HCT116 (cell line): ENCODE measurements at regions not wholly inside any gene's neighbourhood (a gene's known extent, or its start where the extent isn't known, plus 50 kb on each side); places are given as distances from the start of the nearest gene placed in this dataset.

Experiments
- ATAC-seq: fragments of 200-7000 bp; cut with Tn5 transposase; 2 replicates; pipeline ENCODE4 v1.9.1; 2020; ENCODE audit warnings: mild to moderate bottlenecking, moderate library complexity
- BruUV-seq: library from RNA; stranded (reverse); fragments of 400-500 nt; replicated peaks from 2 replicates; lab custom pipeline; 2021; lab: Mats Ljungman, UMichigan
- CTCF ChIA-PET: fragments of 300-600 bp; sonication (Branson Sonifier 250); formaldehyde crosslinking; loops from one replicate; lab custom pipeline; 2021; ENCODE audit warnings: antibody characterized with exemption; lab: Charles Lee
- POLR2A ChIA-PET: fragments of 300-600, 350-600 bp; sonication (Branson Sonifier 250); formaldehyde crosslinking; loops from one replicate; lab custom pipeline; 2021; ENCODE audit warnings: antibody characterized with exemption; lab: Charles Lee
- RAD21 ChIA-PET, 2 experiments: fragments of 300-600 bp; sonication (Branson Sonifier 250); formaldehyde crosslinking; loops; one replicate each; lab custom pipeline; 2023; ENCODE audit warnings: low total read pairs in 2 of 2; ENCODE audit not compliant: uncharacterized antibody in 2 of 2, unreplicated experiment in 2 of 2, low non-redundant PET in 1 of 2; lab: Charles Lee
- DNase-seq: peaks from one replicate; pipeline ENCODE4 v3.0.0-alpha.2; 2010; ENCODE audit warnings: low read depth, low spot score
- H2AFZ ChIP-seq: fragments of 200-600 bp; shearing (Covaris generic), sonication (generic); 2 replicates; pipeline ENCODE4 v1.6.1; 2017; ENCODE audit warnings: low read depth, mixed run types, mixed read lengths, antibody characterized with exemption, low read length; ENCODE audit not compliant: poor library complexity, severe bottlenecking
- H3K27ac ChIP-seq: 2 replicates; pipeline ENCODE4 v1.5.1; 2012; ENCODE audit warnings: low read depth, low read length
- H3K27me3 ChIP-seq: fragments of 200-600 bp; sonication (generic); 2 replicates; pipeline ENCODE4 v1.6.1; 2016; ENCODE audit warnings: mixed run types, low read length, mixed read lengths; ENCODE audit not compliant: insufficient read depth
- H3K36me3 ChIP-seq, 2 experiments: fragments of 200-500 bp in 1 of 2; fragments of 200-600 bp in 1 of 2; sonication (Bioruptor generic) in 1 of 2; sonication (generic) in 1 of 2; 2 replicates each; pipeline versions ENCODE4 v1.5.1 to v1.6.1; 2014 to 2016; ENCODE audit warnings: low read length in 2 of 2, inconsistent platforms in 1 of 2, mixed read lengths in 1 of 2, mixed run types in 1 of 2; ENCODE audit not compliant: insufficient read depth in 2 of 2, control insufficient read depth in 1 of 2
- H3K4me1 ChIP-seq, 2 experiments: fragments of 200-600 bp in 1 of 2; sonication (generic) in 1 of 2; 2 replicates each; pipeline versions ENCODE4 v1.5.1 to v1.6.1; 2012 to 2017; ENCODE audit warnings: low read length in 2 of 2, inconsistent platforms in 1 of 2, mild to moderate bottlenecking in 1 of 2, mixed read lengths in 1 of 2, mixed run types in 1 of 2, moderate library complexity in 1 of 2; ENCODE audit not compliant: insufficient read depth in 2 of 2, control insufficient read depth in 1 of 2
- H3K4me2 ChIP-seq: fragments of 200-600 bp; sonication (generic); 2 replicates; pipeline ENCODE4 v1.6.1; 2017; ENCODE audit warnings: mixed run types, low read length, mixed read lengths
- H3K4me3 ChIP-seq, 2 experiments: fragments of 200-600 bp in 1 of 2; sonication (generic) in 1 of 2; replicated peaks in 1 of 2; 2 replicates each; pipeline ENCODE4 v1.5.1; 2011 to 2016; ENCODE audit warnings: low read length in 2 of 2, control low read depth in 1 of 2, low read depth in 1 of 2, mild to moderate bottlenecking in 1 of 2, mixed read lengths in 1 of 2, mixed run types in 1 of 2
- H3K79me2 ChIP-seq: fragments of 200-600 bp; sonication (generic); 2 replicates; pipeline ENCODE4 v1.6.1; 2017; ENCODE audit warnings: mild to moderate bottlenecking, mixed run types, low read length, moderate library complexity, mixed read lengths; ENCODE audit not compliant: insufficient read depth
- H3K9ac ChIP-seq: fragments of 200-600 bp; sonication (generic); 2 replicates; pipeline ENCODE4 v1.6.1; 2016; ENCODE audit warnings: low read length, mixed read lengths
- H3K9me2 ChIP-seq: fragments of 200-600 bp; sonication (generic), shearing (Covaris generic); 2 replicates; pipeline ENCODE4 v1.6.1; 2017; ENCODE audit warnings: mixed run types, mild to moderate bottlenecking, moderate library complexity; ENCODE audit not compliant: insufficient read depth
- H3K9me3 ChIP-seq, 2 experiments: fragments of 200-500 bp in 1 of 2; fragments of 200-600 bp in 1 of 2; sonication (Bioruptor generic) in 1 of 2; sonication (generic) in 1 of 2; 2 replicates each; pipeline ENCODE4 v1.6.1; 2014 to 2017; ENCODE audit warnings: low read length in 2 of 2, mixed read lengths in 2 of 2, inconsistent platforms in 1 of 2, low read depth in 1 of 2, mild to moderate bottlenecking in 1 of 2, mixed run types in 1 of 2, moderate library complexity in 1 of 2; ENCODE audit not compliant: control insufficient read depth in 1 of 2, insufficient read depth in 1 of 2
- H4K20me1 ChIP-seq: fragments of 200-600 bp; sonication (generic), shearing (Covaris generic); 2 replicates; pipeline ENCODE4 v1.6.1; 2017; ENCODE audit warnings: mixed run types, mild to moderate bottlenecking, moderate library complexity; ENCODE audit not compliant: insufficient read depth
- CBX3 ChIP-seq: IDR thresholded peaks from 2 replicates; pipeline ENCODE4 v1.6.1; 2012; ENCODE audit warnings: low read depth
- CEBPB ChIP-seq: IDR thresholded peaks from 2 replicates; pipeline ENCODE4 v1.6.1; 2012; ENCODE audit warnings: low read depth
- ELF1 ChIP-seq: IDR thresholded peaks from 2 replicates; pipeline ENCODE4 v1.6.1; 2012; ENCODE audit warnings: low read depth, borderline replicate concordance
- EZH2 ChIP-seq: fragments of 200-600 bp; sonication (generic); IDR thresholded peaks from 2 replicates; pipeline ENCODE4 v1.6.1; 2017; ENCODE audit warnings: antibody characterized with exemption, mixed run types
- EZH2phosphoT487 ChIP-seq: fragments of 200-600 bp; IDR thresholded peaks from 2 replicates; pipeline ENCODE4 v1.6.1; 2018; ENCODE audit warnings: antibody characterized with exemption, borderline replicate concordance
- FOSL1 ChIP-seq: IDR thresholded peaks from 2 replicates; pipeline ENCODE4 v1.6.1; 2012; ENCODE audit warnings: low read depth
- RAD21 ChIP-seq: IDR thresholded peaks from 2 replicates; pipeline ENCODE4 v1.6.1; 2012; ENCODE audit warnings: low read depth, mild to moderate bottlenecking
- SIN3A ChIP-seq: IDR thresholded peaks from 2 replicates; pipeline ENCODE4 v1.6.1; 2012; ENCODE audit warnings: low read depth
- SP1 ChIP-seq: IDR thresholded peaks from 2 replicates; pipeline ENCODE4 v1.6.1; 2012; ENCODE audit warnings: low read depth
- SRF ChIP-seq: IDR thresholded peaks from 2 replicates; pipeline ENCODE4 v1.6.1; 2012; ENCODE audit warnings: low read depth
- TCF7L2 ChIP-seq: IDR thresholded peaks from 2 replicates; pipeline ENCODE4 v1.7.0; 2011; ENCODE audit warnings: borderline replicate concordance, inconsistent platforms; ENCODE audit not compliant: insufficient read depth, insufficient read length; ENCODE audit errors: extremely low read depth
- YY1 ChIP-seq: IDR thresholded peaks from 2 replicates; pipeline ENCODE4 v1.6.1; 2011; ENCODE audit warnings: low read length, low read depth, moderate library complexity, mild to moderate bottlenecking; ENCODE audit not compliant: insufficient replicate concordance; ENCODE audit errors: extremely low read depth
- ZFX ChIP-seq: fragments of 450-650 bp; IDR thresholded peaks from 2 replicates; pipeline ENCODE4 v1.6.1; 2017
- ZNF274 ChIP-seq: fragments of 200-500 bp; sonication (Bioruptor generic); IDR thresholded peaks from 2 replicates; pipeline ENCODE4 v1.6.1; 2014; ENCODE audit warnings: mild to moderate bottlenecking, low read depth, low read length, inconsistent platforms
- intact Hi-C: fragments of 100-400 bp; cut with micrococcal nuclease; formaldehyde crosslinking; loops from 2 replicates; pipeline ENCODE4 v1.10.0; 2022

- Histone ChIP-seq H3K27me3 (no peaks in the 10 kb centered on the region), H3K9ac (no peak overlapping the region), H3K4me2 (no peak overlapping the region), H3K4me1 (no peaks in the 10 kb centered on the region), H2AFZ (no peak overlapping the region), H3K36me3 (no peaks in the 10 kb centered on the region), H4K20me1 (no peaks in the 10 kb centered on the region), H3K9me3 (no peaks in the 10 kb centered on the region), H3K9me2 (no peaks in the 10 kb centered on the region), H3K4me3 (no peak overlapping the region), H3K27ac (no peak overlapping the region), H3K79me2 (no peaks in the 10 kb centered on the region)
- ATAC-seq (no peak), DNase-seq (no peak)
- intact Hi-C loops = no loop called here
- RAD21 ChIA-PET = no interaction called here
- POLR2A ChIA-PET = no interaction called here
- CTCF ChIA-PET = no interaction called here
- no TSS peak for BruUV-seq
- TF ChIP-seq ZNF274 (no peak), SIN3A (no peak), YY1 (no peak), ELF1 (no peak), FOSL1 (no peak), ZFX (no peak), EZH2 (no peak), EZH2phosphoT487 (no peak), CBX3 (no peak), SP1 (no peak), TCF7L2 (no peak), RAD21 (no peak), CEBPB (no peak), SRF (no peak)
These were observed 98.5 kb upstream of the PPP2R2D start for GRCh38 chr10:131802156-131802915.
